GM23248 (cell line): ENCODE measurements at regions not wholly inside any gene's neighbourhood (a gene's known extent, or its start where the extent isn't known, plus 50 kb on each side); places are given as distances from the start of the nearest gene placed in this dataset.
"Not testable (repeated sequence)": the region's sequence is repeated elsewhere in the genome, so short reads cannot be mapped to it uniquely, and the experiment has no call there.

Experiments
- DNase-seq: peaks from one replicate; pipeline ENCODE4 v3.0.0-alpha.2; 2015
- H2AFZ ChIP-seq: fragments of 200-600 bp; sonication (generic); 2 replicates; pipeline ENCODE4 v1.6.1; 2016; ENCODE audit warnings: antibody characterized with exemption
- H3F3A ChIP-seq: fragments of 200-600 bp; sonication (generic); 2 replicates; pipeline ENCODE4 v1.6.1; 2016; ENCODE audit warnings: mild to moderate bottlenecking, antibody characterized with exemption, mixed run types; ENCODE audit not compliant: insufficient read depth
- H3K27ac ChIP-seq: fragments of 200-600 bp; sonication (generic); 2 replicates; pipeline ENCODE4 v1.5.1; 2016; ENCODE audit warnings: mild to moderate bottlenecking
- H3K27me3 ChIP-seq: fragments of 200-600 bp; sonication (generic); replicated peaks from 2 replicates; pipeline ENCODE4 v1.6.1; 2016; ENCODE audit warnings: mild to moderate bottlenecking; ENCODE audit not compliant: insufficient read depth
- H3K36me3 ChIP-seq: fragments of 200-600 bp; sonication (generic); 2 replicates; pipeline ENCODE4 v1.6.1; 2016; ENCODE audit warnings: low read depth, mild to moderate bottlenecking
- H3K4me1 ChIP-seq: fragments of 200-600 bp; sonication (generic); 2 replicates; pipeline ENCODE4 v1.6.1; 2016; ENCODE audit warnings: mild to moderate bottlenecking; ENCODE audit not compliant: insufficient read depth
- H3K4me2 ChIP-seq: fragments of 200-600 bp; sonication (generic); one replicate; pipeline ENCODE4 v1.6.1; 2016; ENCODE audit warnings: mild to moderate bottlenecking; ENCODE audit not compliant: unreplicated experiment
- H3K4me3 ChIP-seq: fragments of 200-600 bp; sonication (generic); 2 replicates; pipeline ENCODE4 v1.5.1; 2016; ENCODE audit warnings: mild to moderate bottlenecking
- H3K79me2 ChIP-seq: fragments of 200-600 bp; sonication (generic); 2 replicates; pipeline ENCODE4 v1.6.1; 2016; ENCODE audit warnings: mild to moderate bottlenecking; ENCODE audit not compliant: insufficient read depth
- H3K9ac ChIP-seq: fragments of 200-600 bp; sonication (generic); 2 replicates; pipeline ENCODE4 v1.6.1; 2016; ENCODE audit warnings: mild to moderate bottlenecking
- H3K9me2 ChIP-seq: fragments of 200-600 bp; sonication (generic); 2 replicates; pipeline ENCODE4 v1.6.1; 2016; ENCODE audit warnings: mixed run types, mild to moderate bottlenecking, moderate library complexity; ENCODE audit not compliant: insufficient read depth
- H3K9me3 ChIP-seq: fragments of 200-600 bp; sonication (generic); one replicate; pipeline ENCODE4 v1.6.1; 2017; ENCODE audit warnings: low read depth
- H4K20me1 ChIP-seq: fragments of 200-600 bp; sonication (generic); 2 replicates; pipeline ENCODE4 v1.6.0; 2016; ENCODE audit not compliant: insufficient read depth
- EZH2 ChIP-seq: fragments of 200-600 bp; sonication (generic); IDR thresholded peaks from 2 replicates; pipeline ENCODE4 v1.6.1; 2018; ENCODE audit warnings: antibody characterized with exemption, mild to moderate bottlenecking; ENCODE audit not compliant: insufficient read depth, poor library complexity, severe bottlenecking
- EZH2phosphoT487 ChIP-seq: fragments of 200-600 bp; sonication (generic); IDR thresholded peaks from 2 replicates; pipeline ENCODE4 v1.6.1; 2018; ENCODE audit warnings: antibody characterized with exemption, moderate library complexity, mild to moderate bottlenecking, low read depth; ENCODE audit not compliant: insufficient read depth
- WGBS, 2 experiments: methylation state at CpG; one replicate each; pipeline ENCODE4 v1.1.6; 2015 to 2017; ENCODE audit warnings: low lambda C conversion rate in 2 of 2, low coverage in 1 of 2; ENCODE audit errors: missing lambda C conversion rate in 2 of 2; 5-methylcytosine and 5-hydroxymethylcytosine counted together
- in situ Hi-C: fragments of 300-500 bp; cut with MboI; formaldehyde crosslinking; loops from 2 replicates; pipeline ENCODE4 v1.15.0; 2020

GRCh38 chr16:86075839-86076440 is 177.0 kb downstream of the IRF8 start:
- no peaks in the 10 kb centered on the region for H3K36me3 ChIP-seq
- no peak for DNase-seq
- WGBS, 2 experiments = 54 to 58% methylated on average over 9 of the region's 9 CpGs
- no peak overlapping the region for H2AFZ ChIP-seq
- H3K9me3 ChIP-seq = no peaks in the 10 kb centered on the region
- H3K9me2 ChIP-seq = no peaks in the 10 kb centered on the region
- H3K4me1 ChIP-seq = no peaks in the 10 kb centered on the region
- no peak overlapping the region for H3K4me2 ChIP-seq
- H3K27me3 ChIP-seq = peaks cover 33% of the 10 kb centered on the region
- H3K4me3 ChIP-seq = no peak overlapping the region
- H3F3A ChIP-seq = no peaks in the 10 kb centered on the region
- TF ChIP-seq EZH2phosphoT487 (no peak), EZH2 (no peak)
- no peaks in the 10 kb centered on the region for H4K20me1 ChIP-seq
- no peak overlapping the region for H3K27ac ChIP-seq
- H3K9ac ChIP-seq = no peak overlapping the region
- in situ Hi-C loops = no loop called here
- H3K79me2 ChIP-seq = no peaks in the 10 kb centered on the region

GRCh38 chr16:86076606-86077005 is 177.6 kb downstream of the IRF8 start:
- Histone ChIP-seq H3K4me3 (no peak overlapping the region), H3K9ac (no peak overlapping the region), H3K9me3 (no peaks in the 10 kb centered on the region), H3K27ac (no peak overlapping the region), H3K4me2 (no peak overlapping the region), H3K79me2 (no peaks in the 10 kb centered on the region), H3K4me1 (no peaks in the 10 kb centered on the region), H3K27me3 (peaks cover 34% of the 10 kb centered on the region), H2AFZ (no peak overlapping the region), H4K20me1 (no peaks in the 10 kb centered on the region), H3K36me3 (no peaks in the 10 kb centered on the region), H3F3A (no peaks in the 10 kb centered on the region), H3K9me2 (no peaks in the 10 kb centered on the region)
- WGBS, 2 experiments = 74 to 77% methylated on average over 5 of the region's 5 CpGs
- TF ChIP-seq EZH2phosphoT487 (no peak), EZH2 (no peak)
- no peak for DNase-seq
- in situ Hi-C loops = no loop called here

GRCh38 chr16:86077243-86077940 is 178.4 kb downstream of the IRF8 start:
- no peaks in the 10 kb centered on the region for H3K9me3 ChIP-seq
- 68 to 74% methylated on average over 17 of the region's 17 CpGs for WGBS, 2 experiments
- in situ Hi-C loops = no loop called here
- peaks cover 34% of the 10 kb centered on the region for H3K27me3 ChIP-seq
- H3K79me2 ChIP-seq = no peaks in the 10 kb centered on the region
- H4K20me1 ChIP-seq = no peaks in the 10 kb centered on the region
- no peak overlapping the region for H3K27ac ChIP-seq
- H3F3A ChIP-seq = no peaks in the 10 kb centered on the region
- H3K36me3 ChIP-seq = no peaks in the 10 kb centered on the region
- H3K9me2 ChIP-seq = no peaks in the 10 kb centered on the region
- no peak overlapping the region for H2AFZ ChIP-seq
- H3K9ac ChIP-seq = no peak overlapping the region
- H3K4me1 ChIP-seq = no peaks in the 10 kb centered on the region
- no peak overlapping the region for H3K4me3 ChIP-seq
- no peak overlapping the region for H3K4me2 ChIP-seq
- no peak for DNase-seq
- TF ChIP-seq EZH2 (no peak), EZH2phosphoT487 (no peak)

GRCh38 chr16:86078121-86078600 is 179.2 kb downstream of the IRF8 start:
- no peak for DNase-seq
- no peak overlapping the region for H3K27ac ChIP-seq

GRCh38 chr16:86078711-86079110 is 179.7 kb downstream of the IRF8 start:
- H3F3A ChIP-seq, H3K27ac ChIP-seq, in situ Hi-C loops, H3K4me2 ChIP-seq, H3K9ac ChIP-seq, H3K36me3 ChIP-seq, H4K20me1 ChIP-seq, H3K79me2 ChIP-seq, H3K4me3 ChIP-seq, H3K9me3 ChIP-seq, H3K9me2 ChIP-seq, DNase-seq, H3K4me1 ChIP-seq, H2AFZ ChIP-seq: not testable (repeated sequence)
- peaks cover 47% of the 10 kb centered on the region for H3K27me3 ChIP-seq
- 85 to 88% methylated on average over 13 of the region's 13 CpGs for WGBS, 2 experiments

More at GRCh38 chr16:86078121-86078600, 179.2 kb downstream of the IRF8 start:
- no peak overlapping the region for H3K4me3 ChIP-seq
- H3K27me3 ChIP-seq = peaks cover 42% of the 10 kb centered on the region
- H3K9me2 ChIP-seq = no peaks in the 10 kb centered on the region
- H3K4me2 ChIP-seq = no peak overlapping the region
- no peaks in the 10 kb centered on the region for H3K4me1 ChIP-seq
- no peaks in the 10 kb centered on the region for H3K79me2 ChIP-seq
- in situ Hi-C loops = no loop called here
- no peaks in the 10 kb centered on the region for H3K9me3 ChIP-seq
- TF ChIP-seq EZH2phosphoT487 = no peak
- no peak for TF ChIP-seq EZH2
- H3F3A ChIP-seq = no peaks in the 10 kb centered on the region
- no peaks in the 10 kb centered on the region for H4K20me1 ChIP-seq
- H3K9ac ChIP-seq = no peak overlapping the region
- 77 to 82% methylated on average over 18 of the region's 18 CpGs for WGBS, 2 experiments
- H2AFZ ChIP-seq = no peak overlapping the region
- H3K36me3 ChIP-seq = no peaks in the 10 kb centered on the region
